Renal pelvis (tissue), 1 donor: ENCODE measurements at regions not wholly inside any gene's neighbourhood (a gene's known extent, or its start where the extent isn't known, plus 50 kb on each side); places are given as distances from the start of the nearest gene placed in this dataset.

Experiments
- DNase-seq: peaks from one replicate; pipeline ENCODE4 v3.0.0-alpha.2; 2013

GRCh38 chr12:111076611-111077451, 156.5 kb upstream of the MYL2 start:
- DNase-seq, result no peak

DNA sequence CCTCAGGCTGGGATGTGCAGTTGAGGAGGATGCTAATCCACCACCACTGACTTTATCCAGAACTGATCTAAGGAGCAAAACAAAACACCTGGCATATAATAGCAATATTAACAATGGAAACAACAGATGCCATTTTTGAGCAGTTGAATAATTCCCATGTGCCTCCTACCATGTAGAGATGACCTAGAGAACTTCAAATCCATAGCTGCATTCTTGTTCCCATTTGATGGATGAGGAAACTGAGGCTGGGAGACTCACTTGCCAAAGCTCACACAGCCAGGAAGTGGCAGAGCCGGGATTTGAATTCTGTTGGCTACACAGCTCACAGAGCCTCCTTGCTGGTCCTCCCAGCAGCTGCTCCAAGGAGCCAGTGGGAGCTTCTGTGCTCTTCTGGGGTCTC, 155.8 kb upstream of the MYL2 start:
- DNase-seq, result no peak

GRCh38 chr12:111074965-111075364, 154.6 kb upstream of the MYL2 start:
- DNase-seq, result no peak

DNA sequence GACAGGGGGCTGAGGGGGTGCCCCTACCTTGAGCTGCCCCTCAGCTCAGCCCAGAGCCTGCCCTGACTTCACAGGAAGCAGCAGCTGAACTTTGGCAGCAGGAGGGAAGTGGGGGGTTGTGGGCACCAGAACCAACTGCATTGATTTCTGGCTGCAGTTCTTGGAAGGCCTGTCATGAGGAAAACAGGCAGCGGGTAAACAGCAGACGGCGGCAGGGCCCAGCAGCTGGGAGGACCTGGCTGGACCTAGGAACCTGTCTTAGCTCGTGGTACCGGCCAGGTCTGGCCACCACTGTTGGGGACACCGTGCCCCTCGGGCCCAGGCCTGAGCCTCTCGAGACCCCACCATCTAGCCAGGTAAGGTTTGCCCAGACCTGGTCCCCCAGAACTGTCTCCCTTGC, 154.2 kb upstream of the MYL2 start:
- DNase-seq, result no peak

- no peak for DNase-seq
Observed at GRCh38 chr12:111073370-111073769, 153.0 kb upstream of the MYL2 start.

GRCh38 chr12:111072299-111072698, 151.9 kb upstream of the MYL2 start:
- no peak for DNase-seq

- no peak for DNase-seq
Observed at GRCh38 chr12:111069886-111070285, 149.5 kb upstream of the MYL2 start.

DNA sequence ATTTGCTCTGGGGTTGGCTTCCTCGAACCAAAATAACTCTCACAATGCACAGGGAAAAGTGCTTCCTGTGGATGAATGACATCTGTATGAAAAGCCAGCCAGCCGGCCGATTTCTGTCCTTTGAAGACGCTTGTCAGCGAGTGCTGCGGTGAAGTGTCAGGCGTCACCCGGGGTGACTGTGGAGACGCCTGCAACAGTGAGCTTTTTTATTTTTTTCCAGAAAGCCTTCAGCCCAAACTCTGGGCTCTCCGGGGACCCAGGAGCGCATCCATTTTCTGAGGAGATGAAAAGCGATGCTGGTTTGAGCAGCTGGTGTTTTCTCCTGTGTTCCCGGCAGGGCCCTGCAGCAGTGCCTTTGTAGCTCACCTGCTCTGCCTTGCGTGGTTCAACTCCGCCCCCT, 147.9 kb upstream of the MYL2 start:
- no peak for DNase-seq

DNA sequence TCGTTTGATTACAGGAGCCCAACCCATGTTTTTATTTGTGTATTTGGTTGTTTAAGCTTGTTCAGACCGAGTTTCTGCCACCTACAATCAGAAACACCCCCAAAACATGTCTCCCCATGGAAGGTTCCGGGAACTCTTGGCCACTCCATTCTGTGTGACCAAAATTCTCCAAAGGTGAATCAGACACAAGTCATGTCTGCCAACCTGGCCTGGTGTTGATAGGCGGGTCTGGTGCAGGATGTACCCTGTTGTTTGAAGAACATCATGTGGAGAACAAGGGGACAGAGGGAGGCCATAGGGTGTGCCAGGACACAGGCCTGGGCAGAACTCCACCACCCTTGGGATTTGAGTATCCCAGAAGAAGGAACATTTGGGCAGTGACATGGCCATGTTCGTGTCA, 147.1 kb upstream of the MYL2 start:
- no peak for DNase-seq

DNA sequence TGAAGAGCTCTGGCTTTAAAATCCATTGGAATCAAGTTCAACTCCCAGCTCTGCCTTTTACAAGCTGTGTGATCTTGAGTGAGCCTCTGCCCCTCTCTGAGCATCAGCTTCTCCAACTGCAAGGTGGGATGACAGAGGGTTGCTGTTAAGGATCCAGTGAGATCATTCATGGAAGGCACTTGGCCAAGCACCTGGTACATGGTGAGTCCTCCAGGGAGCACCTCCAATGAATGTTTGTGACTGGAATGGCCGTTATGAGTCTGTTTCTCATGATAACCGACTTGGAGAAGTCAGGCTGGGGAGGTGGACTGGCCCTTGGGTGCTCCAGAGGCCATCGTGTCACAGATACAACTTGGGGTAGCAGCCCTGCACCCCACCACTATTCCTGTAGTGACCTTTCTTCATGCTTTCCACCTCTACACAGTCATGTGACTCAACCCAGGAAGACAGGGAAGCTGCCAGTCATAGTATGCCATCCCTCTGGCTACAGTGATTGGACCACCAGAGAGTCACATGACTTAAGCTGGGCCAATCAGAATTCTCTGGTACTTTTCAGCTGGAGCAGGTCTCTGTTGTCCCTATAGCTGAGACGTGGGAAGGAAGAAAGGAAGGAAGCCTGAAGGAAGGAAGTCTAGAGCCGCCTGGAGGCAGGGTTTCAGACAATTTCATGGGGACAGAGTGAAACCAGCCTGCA, 146.5 kb upstream of the MYL2 start:
- DNase-seq, result no peak

DNA sequence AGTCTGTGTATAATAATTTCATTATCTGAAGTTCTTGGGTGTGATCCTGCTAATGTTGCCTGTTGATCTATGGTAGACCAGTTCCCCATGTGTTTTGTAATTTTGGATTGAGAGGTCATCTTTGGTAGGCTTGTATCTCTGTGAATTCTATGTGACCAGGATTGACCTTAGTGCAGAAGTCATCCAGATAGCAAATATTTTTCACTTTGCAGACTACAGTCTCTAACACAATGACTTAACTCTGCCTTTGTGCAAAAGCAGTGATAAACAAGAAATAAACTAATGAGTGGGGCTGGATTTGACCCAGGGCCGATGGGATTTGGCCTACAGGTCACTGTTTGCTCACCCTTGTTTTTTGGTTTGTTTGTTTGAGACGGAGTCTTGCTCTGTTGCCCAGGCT, 144.6 kb upstream of the MYL2 start:
- no peak for DNase-seq

- no peak for DNase-seq
Observed at GRCh38 chr12:111064154-111064553, 143.8 kb upstream of the MYL2 start.

- DNase-seq, result no peak
Observed at GRCh38 chr12:111063295-111064026, 143.1 kb upstream of the MYL2 start.

GRCh38 chr12:111057701-111058425, 137.5 kb upstream of the MYL2 start:
- no peak for DNase-seq

GRCh38 chr12:111056618-111057521, 136.5 kb upstream of the MYL2 start:
- DNase-seq, result no peak

DNA sequence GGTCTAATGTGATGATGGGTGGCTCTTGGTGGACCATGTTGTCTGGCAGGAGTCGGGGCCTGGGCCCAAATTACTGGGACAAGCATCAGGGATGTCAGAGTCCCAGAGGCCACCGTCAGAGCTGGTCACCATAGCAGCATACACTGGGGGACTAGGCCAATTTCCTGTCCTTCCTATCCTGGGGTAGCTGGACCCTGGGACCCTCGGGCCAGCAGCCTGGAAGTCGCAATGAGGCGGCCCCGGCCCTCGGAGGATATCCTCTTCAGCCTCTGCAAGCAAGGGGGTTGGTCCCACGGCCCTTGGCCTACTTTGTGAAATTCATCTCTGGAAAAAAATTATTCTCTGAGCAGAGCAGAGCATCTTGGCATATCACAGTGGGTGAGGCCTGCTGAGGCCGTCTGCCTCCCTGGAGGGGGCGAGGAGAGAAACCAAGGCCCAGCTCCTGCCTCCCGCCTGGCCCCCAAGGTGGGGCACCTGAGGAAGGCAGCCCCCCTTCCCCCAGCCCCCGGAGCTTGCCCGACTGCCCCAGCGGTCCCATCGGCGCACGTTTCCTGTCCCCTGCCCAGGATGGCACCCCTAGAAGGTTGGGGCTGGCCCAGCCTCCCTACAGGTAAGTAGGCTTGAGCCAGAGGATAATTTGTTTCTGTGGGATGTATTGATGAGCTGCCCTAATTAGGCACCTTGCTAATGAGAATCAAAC, 135.0 kb upstream of the MYL2 start:
- no peak for DNase-seq

DNA sequence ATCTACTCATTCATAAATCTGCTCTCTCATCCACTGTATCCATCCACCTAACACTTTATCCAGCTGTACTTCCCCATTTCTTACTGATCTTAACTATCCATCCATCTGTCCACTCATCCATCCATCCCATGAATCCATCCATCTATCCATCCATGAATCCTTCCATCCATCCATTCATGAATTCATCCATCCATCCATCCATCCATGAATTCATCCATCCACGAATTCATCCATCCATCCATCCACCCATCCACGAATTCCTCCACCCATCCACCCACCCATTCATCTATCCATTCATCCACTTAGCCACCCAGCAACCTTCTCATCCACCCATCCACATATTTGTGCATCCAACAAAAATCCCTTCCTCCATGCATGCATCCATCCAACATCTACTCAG, 128.6 kb upstream of the MYL2 start:
- no peak for DNase-seq

DNA sequence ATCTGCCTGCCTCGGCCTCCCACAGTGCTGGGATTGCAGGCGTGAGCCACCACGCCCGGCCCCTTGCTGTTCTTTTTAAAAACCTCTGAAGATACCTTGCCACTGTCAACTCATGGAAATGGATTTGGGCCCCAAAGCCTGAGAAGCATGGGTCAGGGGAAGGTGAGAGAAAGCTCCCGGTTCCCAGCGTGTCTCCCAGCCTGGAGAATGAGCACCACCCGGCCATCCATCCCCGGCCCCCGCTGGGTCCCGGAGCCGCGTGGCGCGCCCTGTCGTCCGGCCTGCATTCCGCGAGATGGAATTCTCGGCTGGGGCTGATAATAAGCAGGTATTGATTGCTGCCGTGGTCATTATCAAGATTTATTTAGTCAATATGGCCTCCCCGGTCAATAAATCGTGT, 126.5 kb upstream of the MYL2 start:
- no peak for DNase-seq

DNA sequence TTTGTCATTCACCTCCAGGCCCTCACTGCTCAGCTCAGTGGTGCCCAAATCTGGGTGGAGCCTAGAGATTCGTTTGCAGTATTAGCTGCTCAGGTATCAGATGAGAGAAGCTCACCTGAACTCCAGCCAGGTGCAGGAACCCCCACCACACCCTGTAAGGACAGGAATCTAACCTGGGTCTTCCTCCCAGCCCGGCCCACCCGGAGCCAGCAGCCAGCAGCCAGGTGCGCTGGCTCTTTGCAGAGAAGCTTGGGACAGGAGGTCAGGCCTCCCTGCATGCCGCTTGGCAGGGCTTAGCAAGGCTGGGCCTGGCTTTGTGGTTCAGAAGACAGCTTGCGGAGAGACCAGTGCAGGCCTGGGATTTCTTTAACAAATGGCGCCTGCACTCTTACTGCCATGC, 125.6 kb upstream of the MYL2 start:
- DNase-seq, result no peak

DNA sequence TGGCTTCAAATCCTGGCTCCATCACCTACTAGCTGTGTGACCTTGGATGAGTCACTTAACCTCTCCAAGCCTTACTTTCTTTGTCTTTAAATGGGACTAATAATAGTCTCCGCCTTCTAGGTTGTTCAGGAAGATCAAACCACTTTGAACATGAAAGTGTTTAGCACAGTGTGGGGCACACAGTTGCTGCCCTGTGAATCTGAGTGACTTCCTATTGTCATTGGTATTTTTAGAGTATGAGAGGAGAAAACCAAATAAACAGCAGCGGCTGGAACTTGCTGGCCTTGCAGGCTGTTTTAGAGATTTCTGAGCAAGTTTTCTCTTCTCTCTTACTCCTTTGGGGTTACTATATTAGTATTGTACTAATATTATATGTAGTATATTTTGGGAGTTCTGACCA, 120.7 kb upstream of the MYL2 start:
- DNase-seq, result no peak

DNA sequence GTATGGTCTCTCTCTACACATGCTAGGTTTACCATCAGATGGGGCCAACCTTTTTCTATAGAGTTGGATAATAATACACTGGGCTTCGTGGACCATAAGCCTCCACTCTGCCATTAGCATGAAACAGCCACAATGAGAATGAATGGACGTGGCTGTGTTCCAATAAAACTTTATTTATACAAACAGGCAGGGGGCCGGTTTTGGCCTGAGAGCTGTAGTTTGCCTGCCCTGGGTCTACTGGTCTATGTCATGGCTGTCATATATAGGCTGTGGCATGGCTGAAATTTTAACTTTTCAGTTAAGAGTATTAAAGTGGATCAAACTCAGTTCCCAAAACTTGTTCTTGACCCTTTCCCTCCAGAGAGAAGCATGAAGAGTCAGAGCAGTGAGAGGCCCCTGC, 120.3 kb upstream of the MYL2 start:
- no peak for DNase-seq
